ENCODE measurements at regions not wholly inside any gene's neighbourhood (a gene's known extent, or its start where the extent isn't known, plus 50 kb on each side); places are given as distances from the start of the nearest gene placed in this dataset.
"Not testable (repeated sequence)": the region's sequence is repeated elsewhere in the genome, so short reads cannot be mapped to it uniquely, and the experiment has no call there.

DNA sequence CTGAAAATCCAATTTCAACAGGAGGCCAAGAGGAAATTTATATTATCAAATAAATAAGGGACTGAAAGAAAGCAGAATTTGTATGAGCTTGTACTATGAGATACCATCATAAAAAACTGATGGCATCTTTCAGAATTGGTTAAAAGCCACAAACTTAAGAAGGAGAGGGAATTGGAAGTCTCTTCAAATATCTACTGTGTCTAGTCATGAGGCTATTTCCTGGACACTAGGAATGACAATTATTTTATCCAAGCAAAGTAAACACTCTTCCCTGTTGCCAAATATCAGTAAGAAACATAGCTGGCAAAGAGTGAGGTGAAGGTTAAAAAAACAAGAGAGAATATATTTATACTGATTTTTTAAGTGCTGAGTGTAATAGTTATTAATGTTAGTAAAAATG lies 101.5 kb upstream of the ARRDC3 start (continued):
- no peak for TF ChIP-seq SMAD3 (CRISPR knock-in tag; IDR thresholded peaks at IDR 0.05; ENCODE audit: borderline replicate concordance)
- TF ChIP-seq ZNF416 (CRISPR knock-in tag; IDR thresholded peaks at IDR 0.05): no peak
- TF ChIP-seq, protein P1, sequence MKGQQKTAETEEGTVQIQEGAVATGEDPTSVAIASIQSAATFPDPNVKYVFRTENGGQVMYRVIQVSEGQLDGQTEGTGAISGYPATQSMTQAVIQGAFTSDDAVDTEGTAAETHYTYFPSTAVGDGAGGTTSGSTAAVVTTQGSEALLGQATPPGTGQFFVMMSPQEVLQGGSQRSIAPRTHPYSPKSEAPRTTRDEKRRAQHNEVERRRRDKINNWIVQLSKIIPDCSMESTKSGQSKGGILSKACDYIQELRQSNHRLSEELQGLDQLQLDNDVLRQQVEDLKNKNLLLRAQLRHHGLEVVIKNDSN (CRISPR knock-in tag; IDR thresholded peaks at IDR 0.05): no peak
- TF ChIP-seq ZNF396 (CRISPR knock-in tag; IDR thresholded peaks at IDR 0.05; ENCODE audit: borderline replicate concordance): no peak

DNA sequence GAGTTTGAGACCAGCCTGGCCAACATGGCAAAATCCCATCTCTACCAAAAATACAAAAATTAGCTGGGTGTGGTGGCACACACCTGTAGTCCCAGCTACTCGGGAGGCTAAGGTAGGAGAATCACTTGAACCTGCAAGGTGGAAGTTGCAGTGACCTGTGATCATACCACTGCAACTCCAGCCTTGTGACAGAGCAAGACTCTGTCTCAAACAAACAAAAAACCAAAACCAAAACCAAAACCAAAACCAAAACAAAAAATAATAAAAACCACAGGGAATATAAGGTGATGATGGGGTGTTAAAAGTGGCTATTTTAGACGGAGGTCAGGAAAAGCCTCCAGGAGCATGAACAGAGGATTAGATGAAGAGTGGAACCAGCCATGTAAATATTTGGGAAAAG lies 96.3 kb upstream of the ARRDC3 start:
- H3K27ac Mint-ChIP-seq; CTCF ChIA-PET; DNase-seq (ENCODE audit: low spot score); H3K9me3 Mint-ChIP-seq; POLR2A ChIA-PET; ATAC-seq; H3K4me1 Mint-ChIP-seq; H3K27me3 Mint-ChIP-seq (ENCODE audit: low read depth); H3K36me3 Mint-ChIP-seq; H3K4me3 Mint-ChIP-seq: not testable (repeated sequence)

DNA sequence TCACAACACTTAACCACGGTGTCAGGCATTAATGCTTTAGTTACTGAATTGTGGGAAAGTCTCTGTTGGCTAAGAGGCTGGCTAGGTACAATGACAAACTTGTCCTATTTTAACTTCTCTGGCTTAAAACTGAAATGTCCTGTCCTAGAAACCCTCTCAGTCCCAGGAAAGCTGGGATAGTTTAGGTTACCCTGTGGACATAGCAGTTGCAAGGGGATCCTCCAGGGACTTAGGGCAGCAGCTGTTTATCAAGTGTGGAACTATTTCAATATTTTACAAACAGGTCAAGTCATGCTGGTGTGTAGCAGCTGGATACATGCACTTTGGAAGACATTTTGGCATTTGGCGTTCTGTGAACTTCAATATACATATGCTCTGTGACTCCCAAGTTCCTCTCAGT lies 95.0 kb upstream of the ARRDC3 start:
- ChIA-PET CTCF (no interaction called here), POLR2A (no interaction called here)
- Mint-ChIP-seq H3K27me3 (ENCODE audit: low read depth) (no peaks in the 10 kb centered on the region), H3K4me3 (no peak overlapping the region), H3K36me3 (no peaks in the 10 kb centered on the region), H3K4me1 (no peaks in the 10 kb centered on the region), H3K9me3 (peaks cover 4% of the 10 kb centered on the region; the same call in 1 of the 2 replicates), H3K27ac (no peak overlapping the region)
- TF ChIP-seq FOXP4 (CRISPR knock-in tag; IDR thresholded peaks at IDR 0.05) (no peak), SMAD3 (CRISPR knock-in tag; IDR thresholded peaks at IDR 0.05; ENCODE audit: borderline replicate concordance) (no peak), NR3C1 (CRISPR knock-in tag; conservative IDR thresholded peaks at IDR 0.05; ENCODE audit: low read depth) (no peak), NR1H2 (CRISPR knock-in tag; IDR thresholded peaks at IDR 0.05) (no peak), ZNF423 (CRISPR knock-in tag; IDR thresholded peaks at IDR 0.05) (no peak), NFATC4 (CRISPR knock-in tag; IDR thresholded peaks at IDR 0.05) (no peak), ETV6 (CRISPR knock-in tag; IDR thresholded peaks at IDR 0.05) (no peak)
- TF ChIP-seq, protein P2, sequence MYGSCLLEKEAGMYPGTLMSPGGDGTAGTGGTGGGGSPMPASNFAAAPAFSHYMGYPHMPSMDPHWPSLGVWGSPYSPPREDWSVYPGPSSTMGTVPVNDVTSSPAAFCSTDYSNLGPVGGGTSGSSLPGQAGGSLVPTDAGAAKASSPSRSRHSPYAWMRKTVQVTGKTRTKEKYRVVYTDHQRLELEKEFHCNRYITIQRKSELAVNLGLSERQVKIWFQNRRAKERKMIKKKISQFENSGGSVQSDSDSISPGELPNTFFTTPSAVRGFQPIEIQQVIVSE (CRISPR knock-in tag; IDR thresholded peaks at IDR 0.05; ENCODE audit: borderline replicate concordance): no peak
- TF ChIP-seq, protein P3, sequence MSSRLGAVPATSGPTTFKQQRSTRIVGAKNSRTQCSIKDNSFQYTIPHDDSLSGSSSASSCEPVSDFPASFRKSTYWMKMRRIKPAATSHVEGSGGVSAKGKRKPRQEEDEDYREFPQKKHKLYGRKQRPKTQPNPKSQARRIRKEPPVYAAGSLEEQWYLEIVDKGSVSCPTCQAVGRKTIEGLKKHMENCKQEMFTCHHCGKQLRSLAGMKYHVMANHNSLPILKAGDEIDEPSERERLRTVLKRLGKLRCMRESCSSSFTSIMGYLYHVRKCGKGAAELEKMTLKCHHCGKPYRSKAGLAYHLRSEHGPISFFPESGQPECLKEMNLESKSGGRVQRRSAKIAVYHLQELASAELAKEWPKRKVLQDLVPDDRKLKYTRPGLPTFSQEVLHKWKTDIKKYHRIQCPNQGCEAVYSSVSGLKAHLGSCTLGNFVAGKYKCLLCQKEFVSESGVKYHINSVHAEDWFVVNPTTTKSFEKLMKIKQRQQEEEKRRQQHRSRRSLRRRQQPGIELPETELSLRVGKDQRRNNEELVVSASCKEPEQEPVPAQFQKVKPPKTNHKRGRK (CRISPR knock-in tag; IDR thresholded peaks at IDR 0.05; ENCODE audit: borderline replicate concordance): no peak
- TF ChIP-seq, protein P4, sequence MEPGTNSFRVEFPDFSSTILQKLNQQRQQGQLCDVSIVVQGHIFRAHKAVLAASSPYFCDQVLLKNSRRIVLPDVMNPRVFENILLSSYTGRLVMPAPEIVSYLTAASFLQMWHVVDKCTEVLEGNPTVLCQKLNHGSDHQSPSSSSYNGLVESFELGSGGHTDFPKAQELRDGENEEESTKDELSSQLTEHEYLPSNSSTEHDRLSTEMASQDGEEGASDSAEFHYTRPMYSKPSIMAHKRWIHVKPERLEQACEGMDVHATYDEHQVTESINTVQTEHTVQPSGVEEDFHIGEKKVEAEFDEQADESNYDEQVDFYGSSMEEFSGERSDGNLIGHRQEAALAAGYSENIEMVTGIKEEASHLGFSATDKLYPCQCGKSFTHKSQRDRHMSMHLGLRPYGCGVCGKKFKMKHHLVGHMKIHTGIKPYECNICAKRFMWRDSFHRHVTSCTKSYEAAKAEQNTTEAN (CRISPR knock-in tag; IDR thresholded peaks at IDR 0.05): no peak
- DNase-seq (ENCODE audit: low spot score) (no peak), ATAC-seq (no peak)

DNA sequence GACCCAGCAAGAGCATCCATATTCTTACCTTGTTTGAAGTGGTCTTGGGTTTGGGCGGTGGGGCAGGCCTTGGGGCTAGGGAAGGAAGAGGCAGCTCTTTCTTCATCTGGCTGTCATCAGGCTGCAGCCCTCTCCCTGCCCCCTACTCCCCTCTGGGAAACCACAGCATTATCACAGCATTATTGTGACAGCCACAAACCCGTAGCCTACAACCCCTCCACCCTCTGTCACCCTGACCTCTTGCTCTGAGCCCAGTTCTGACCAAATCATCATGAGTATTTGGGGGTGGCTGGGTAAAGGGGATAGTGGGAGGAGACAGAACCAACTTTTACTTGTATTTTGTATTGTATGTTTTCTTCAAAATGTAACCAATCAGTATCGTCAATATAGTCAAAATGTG lies 94.3 kb upstream of the ARRDC3 start:
- Mint-ChIP-seq H3K9me3 (peaks cover 4% of the 10 kb centered on the region; the same call in 1 of the 2 replicates), H3K27ac (no peak overlapping the region), H3K4me3 (no peak overlapping the region), H3K27me3 (ENCODE audit: low read depth) (no peaks in the 10 kb centered on the region), H3K4me1 (no peaks in the 10 kb centered on the region), H3K36me3 (no peaks in the 10 kb centered on the region)
- DNase-seq (ENCODE audit: low spot score): no peak
- no peak for ATAC-seq
- ChIA-PET CTCF (no interaction called here), POLR2A (no interaction called here)
- no peak for TF ChIP-seq FOXP1 (CRISPR knock-in tag; IDR thresholded peaks at IDR 0.05; ENCODE audit: borderline replicate concordance)
- TF ChIP-seq, protein P2 (CRISPR knock-in tag; IDR thresholded peaks at IDR 0.05; ENCODE audit: borderline replicate concordance): no peak
- TF ChIP-seq, protein P5, sequence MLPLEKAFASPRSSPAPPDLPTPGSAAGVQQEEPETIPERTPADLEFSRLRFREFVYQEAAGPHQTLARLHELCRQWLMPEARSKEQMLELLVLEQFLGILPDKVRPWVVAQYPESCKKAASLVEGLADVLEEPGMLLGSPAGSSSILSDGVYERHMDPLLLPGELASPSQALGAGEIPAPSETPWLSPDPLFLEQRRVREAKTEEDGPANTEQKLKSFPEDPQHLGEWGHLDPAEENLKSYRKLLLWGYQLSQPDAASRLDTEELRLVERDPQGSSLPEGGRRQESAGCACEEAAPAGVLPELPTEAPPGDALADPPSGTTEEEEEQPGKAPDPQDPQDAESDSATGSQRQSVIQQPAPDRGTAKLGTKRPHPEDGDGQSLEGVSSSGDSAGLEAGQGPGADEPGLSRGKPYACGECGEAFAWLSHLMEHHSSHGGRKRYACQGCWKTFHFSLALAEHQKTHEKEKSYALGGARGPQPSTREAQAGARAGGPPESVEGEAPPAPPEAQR (CRISPR knock-in tag; IDR thresholded peaks at IDR 0.05): no peak
- no peak for TF ChIP-seq PRRX2 (CRISPR knock-in tag; IDR thresholded peaks at IDR 0.05)
- no peak for TF ChIP-seq TP53 (CRISPR knock-in tag; IDR thresholded peaks at IDR 0.05)
- no peak for TF ChIP-seq TCF7 (CRISPR knock-in tag; IDR thresholded peaks at IDR 0.05; ENCODE audit: low read depth)
- TF ChIP-seq TEAD4 (CRISPR knock-in tag; IDR thresholded peaks at IDR 0.05): no peak
- TF ChIP-seq, protein P6, sequence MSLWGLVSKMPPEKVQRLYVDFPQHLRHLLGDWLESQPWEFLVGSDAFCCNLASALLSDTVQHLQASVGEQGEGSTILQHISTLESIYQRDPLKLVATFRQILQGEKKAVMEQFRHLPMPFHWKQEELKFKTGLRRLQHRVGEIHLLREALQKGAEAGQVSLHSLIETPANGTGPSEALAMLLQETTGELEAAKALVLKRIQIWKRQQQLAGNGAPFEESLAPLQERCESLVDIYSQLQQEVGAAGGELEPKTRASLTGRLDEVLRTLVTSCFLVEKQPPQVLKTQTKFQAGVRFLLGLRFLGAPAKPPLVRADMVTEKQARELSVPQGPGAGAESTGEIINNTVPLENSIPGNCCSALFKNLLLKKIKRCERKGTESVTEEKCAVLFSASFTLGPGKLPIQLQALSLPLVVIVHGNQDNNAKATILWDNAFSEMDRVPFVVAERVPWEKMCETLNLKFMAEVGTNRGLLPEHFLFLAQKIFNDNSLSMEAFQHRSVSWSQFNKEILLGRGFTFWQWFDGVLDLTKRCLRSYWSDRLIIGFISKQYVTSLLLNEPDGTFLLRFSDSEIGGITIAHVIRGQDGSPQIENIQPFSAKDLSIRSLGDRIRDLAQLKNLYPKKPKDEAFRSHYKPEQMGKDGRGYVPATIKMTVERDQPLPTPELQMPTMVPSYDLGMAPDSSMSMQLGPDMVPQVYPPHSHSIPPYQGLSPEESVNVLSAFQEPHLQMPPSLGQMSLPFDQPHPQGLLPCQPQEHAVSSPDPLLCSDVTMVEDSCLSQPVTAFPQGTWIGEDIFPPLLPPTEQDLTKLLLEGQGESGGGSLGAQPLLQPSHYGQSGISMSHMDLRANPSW (CRISPR knock-in tag; conservative IDR thresholded peaks at IDR 0.05; ENCODE audit: low read depth): no peak
